OCI-LY7 (cell line): ENCODE measurements at regions not wholly inside any gene's neighbourhood (a gene's known extent, or its start where the extent isn't known, plus 50 kb on each side); places are given as distances from the start of the nearest gene placed in this dataset.

Experiments
- BruUV-seq: library from RNA; stranded (reverse); fragments of 400-500 nt; replicated peaks from 2 replicates; lab custom pipeline; 2021; lab: Mats Ljungman, UMichigan
- CTCF ChIA-PET: fragments of 300-600 bp; sonication (Branson Sonifier 250); formaldehyde crosslinking; loops from one replicate; lab custom pipeline; 2022; ENCODE audit warnings: antibody characterized with exemption; ENCODE audit not compliant: unreplicated experiment; lab: Charles Lee
- POLR2A ChIA-PET: fragments of 300-600 bp; sonication (Branson Sonifier 250); formaldehyde crosslinking; loops from one replicate; lab custom pipeline; 2022; ENCODE audit warnings: antibody characterized with exemption; lab: Charles Lee
- DNase-seq: peaks from one replicate; pipeline ENCODE4 v3.0.0-alpha.2; 2015; ENCODE audit warnings: low spot score
- H2AFZ ChIP-seq: fragments of 200-600 bp; sonication (generic), shearing (Covaris generic); 2 replicates; pipeline ENCODE4 v1.6.1; 2014; ENCODE audit warnings: mild to moderate bottlenecking, antibody characterized with exemption, low read length, moderate library complexity
- H3K27ac ChIP-seq: fragments of 200-600 bp; sonication (generic); 2 replicates; pipeline ENCODE4 v1.5.1; 2014; ENCODE audit warnings: mixed run types, low read depth, mild to moderate bottlenecking, moderate library complexity, low read length, inconsistent platforms; ENCODE audit not compliant: poor library complexity, severe bottlenecking
- H3K36me3 ChIP-seq: fragments of 200-600 bp; sonication (generic); 2 replicates; pipeline ENCODE4 v1.6.1; 2014; ENCODE audit warnings: mild to moderate bottlenecking, antibody characterized with exemption, low read length, moderate library complexity, mixed read lengths; ENCODE audit not compliant: insufficient read depth
- H3K4me1 ChIP-seq: fragments of 200-600 bp; sonication (generic); 2 replicates; pipeline ENCODE4 v1.5.1; 2014; ENCODE audit warnings: mild to moderate bottlenecking, low read length; ENCODE audit not compliant: insufficient read depth, poor library complexity, severe bottlenecking
- H3K4me2 ChIP-seq: fragments of 200-600 bp; sonication (generic); 2 replicates; pipeline ENCODE4 v1.6.1; 2014; ENCODE audit warnings: mild to moderate bottlenecking, low read length
- H3K4me3 ChIP-seq: fragments of 200-600 bp; sonication (generic); 2 replicates; pipeline ENCODE4 v1.5.1; 2014; ENCODE audit warnings: mild to moderate bottlenecking, low read depth, low read length; ENCODE audit not compliant: poor library complexity, severe bottlenecking
- H3K79me2 ChIP-seq: fragments of 200-600 bp; sonication (generic); 2 replicates; pipeline ENCODE4 v1.6.1; 2016; ENCODE audit warnings: low read depth, mild to moderate bottlenecking, low read length, moderate library complexity, mixed read lengths; ENCODE audit not compliant: insufficient read depth
- H3K9me2 ChIP-seq: fragments of 200-600 bp; sonication (generic); 2 replicates; pipeline ENCODE4 v1.6.1; 2016; ENCODE audit warnings: mild to moderate bottlenecking, low read length, mixed read lengths; ENCODE audit not compliant: insufficient read depth
- H3K9me3 ChIP-seq: fragments of 200-600 bp; sonication (generic); 2 replicates; pipeline ENCODE4 v1.6.1; 2014; ENCODE audit warnings: mild to moderate bottlenecking, mixed run types, low read length, mixed read lengths
- H4K20me1 ChIP-seq: fragments of 200-600 bp; sonication (generic); 2 replicates; pipeline ENCODE4 v1.6.1; 2014; ENCODE audit warnings: mild to moderate bottlenecking, antibody characterized with exemption, low read length, moderate library complexity, mixed read lengths; ENCODE audit not compliant: insufficient read depth
- CTCF ChIP-seq: fragments of 200-600 bp; sonication (generic); conservative IDR thresholded peaks from 2 replicates; pipeline ENCODE4 v1.5.1; 2014; ENCODE audit warnings: mild to moderate bottlenecking, antibody characterized with exemption, low read length, moderate library complexity, mixed read lengths
- EZH2phosphoT487 ChIP-seq: fragments of 200-600 bp; sonication (generic); IDR thresholded peaks from 2 replicates; pipeline ENCODE4 v1.6.1; 2018; ENCODE audit warnings: low read depth, borderline replicate concordance, mild to moderate bottlenecking, mixed run types, antibody characterized with exemption, low read length, moderate library complexity, mixed read lengths
- intact Hi-C: fragments of 100-400 bp; cut with micrococcal nuclease; formaldehyde crosslinking; loops from one replicate; pipeline ENCODE4 v1.10.0; 2022; ENCODE audit not compliant: unreplicated experiment

GRCh38 chrX:10859353-10859752 lies 239.0 kb upstream of the MID1 start:
- no peak for DNase-seq
- H4K20me1 ChIP-seq = no peaks in the 10 kb centered on the region
- BruUV-seq = no TSS peak
- H3K4me3 ChIP-seq = no peak overlapping the region
- H3K4me2 ChIP-seq = no peak overlapping the region
- TF ChIP-seq EZH2phosphoT487 (no peak), CTCF (no peak)
- H3K36me3 ChIP-seq = no peaks in the 10 kb centered on the region
- no peaks in the 10 kb centered on the region for H3K9me3 ChIP-seq
- POLR2A ChIA-PET = interaction anchor here (0.6 kb wide), 1 partner anchor 54 kb away, joined by 3 read pairs; no protein-coding TSS in a partner anchor
- H3K79me2 ChIP-seq = no peaks in the 10 kb centered on the region
- H2AFZ ChIP-seq = no peak overlapping the region
- H3K4me1 ChIP-seq = no peaks in the 10 kb centered on the region
- intact Hi-C loops = no loop called here
- no peak overlapping the region for H3K27ac ChIP-seq
- no peaks in the 10 kb centered on the region for H3K9me2 ChIP-seq
- CTCF ChIA-PET = no interaction called here

- TF ChIP-seq CTCF (no peak), EZH2phosphoT487 (no peak)
- Histone ChIP-seq H3K4me3 (no peak overlapping the region), H3K79me2 (no peaks in the 10 kb centered on the region), H3K27ac (no peak overlapping the region), H4K20me1 (no peaks in the 10 kb centered on the region), H3K9me3 (no peaks in the 10 kb centered on the region), H2AFZ (no peak overlapping the region), H3K4me1 (no peaks in the 10 kb centered on the region), H3K36me3 (no peaks in the 10 kb centered on the region), H3K4me2 (no peak overlapping the region), H3K9me2 (no peaks in the 10 kb centered on the region)
- DNase-seq = no peak
- intact Hi-C loops = no loop called here
- CTCF ChIA-PET = no interaction called here
- POLR2A ChIA-PET = no interaction called here
- no TSS peak for BruUV-seq
Measured at GRCh38 chrX:10875995-10876394, 235.1 kb upstream of the HCCS start.

- Histone ChIP-seq H3K36me3 (no peaks in the 10 kb centered on the region), H3K79me2 (no peaks in the 10 kb centered on the region), H3K4me2 (no peak overlapping the region), H2AFZ (no peak overlapping the region), H3K27ac (no peak overlapping the region), H3K4me3 (no peak overlapping the region), H3K9me3 (no peaks in the 10 kb centered on the region), H3K9me2 (no peaks in the 10 kb centered on the region), H4K20me1 (no peaks in the 10 kb centered on the region), H3K4me1 (no peaks in the 10 kb centered on the region)
- ChIA-PET CTCF (no interaction called here), POLR2A (no interaction called here)
- intact Hi-C loops = no loop called here
- BruUV-seq = no TSS peak
- no peak for DNase-seq
- TF ChIP-seq EZH2phosphoT487 (no peak), CTCF (no peak)
Measured at GRCh38 chrX:10882484-10882883, 228.6 kb upstream of the HCCS start.
